Activated CD4-positive, alpha-beta T cell treated with anti-CD3 and anti-CD28 coated beads, Interleukin-2, amount 10 ng/mL, durations not matched to agents 24 days and 14 days (primary cell): ENCODE measurements at regions not wholly inside any gene's neighbourhood (a gene's known extent, or its start where the extent isn't known, plus 50 kb on each side); places are given as distances from the start of the nearest gene placed in this dataset.
A peak's percentile ranks its signal among the peaks of the same experiment; 100 is the strongest.

Experiments
- DNase-seq: peaks from one replicate; pipeline ENCODE4 v3.0.0; 2022
- H3K27ac Mint-ChIP-seq: one replicate; pipeline ENCODE4 v1.8.0; 2022; ENCODE audit warnings: mild to moderate bottlenecking, mixed read lengths
- H3K27me3 Mint-ChIP-seq: one replicate; pipeline ENCODE4 v1.8.0; 2022; ENCODE audit warnings: mixed read lengths
- H3K36me3 Mint-ChIP-seq: one replicate; pipeline ENCODE4 v1.8.0; 2022; ENCODE audit warnings: low read depth, mild to moderate bottlenecking, mixed read lengths
- H3K4me1 Mint-ChIP-seq: one replicate; pipeline ENCODE4 v1.8.0; 2021; ENCODE audit warnings: mixed read lengths
- H3K4me3 Mint-ChIP-seq: one replicate; pipeline ENCODE4 v1.8.0; 2022; ENCODE audit warnings: mild to moderate bottlenecking, moderate library complexity, mixed read lengths
- H3K9me3 Mint-ChIP-seq: one replicate; pipeline ENCODE4 v1.8.0; 2021; ENCODE audit warnings: mixed read lengths
- intact Hi-C: fragments of 100-400 bp; cut with micrococcal nuclease; formaldehyde crosslinking; loops from one replicate; pipeline ENCODE4 v1.15.1; 2023

- Mint-ChIP-seq H3K4me3 (no peak overlapping the region), H3K4me1 (no peaks in the 10 kb centered on the region), H3K9me3 (no peaks in the 10 kb centered on the region), H3K27ac (no peak overlapping the region), H3K27me3 (no peaks in the 10 kb centered on the region), H3K36me3 (no peaks in the 10 kb centered on the region)
- intact Hi-C loops, result no loop called here
- no peak for DNase-seq
Observed at GRCh38 chr1:36612121-36612520, 129.4 kb upstream of the CSF3R start.

DNA sequence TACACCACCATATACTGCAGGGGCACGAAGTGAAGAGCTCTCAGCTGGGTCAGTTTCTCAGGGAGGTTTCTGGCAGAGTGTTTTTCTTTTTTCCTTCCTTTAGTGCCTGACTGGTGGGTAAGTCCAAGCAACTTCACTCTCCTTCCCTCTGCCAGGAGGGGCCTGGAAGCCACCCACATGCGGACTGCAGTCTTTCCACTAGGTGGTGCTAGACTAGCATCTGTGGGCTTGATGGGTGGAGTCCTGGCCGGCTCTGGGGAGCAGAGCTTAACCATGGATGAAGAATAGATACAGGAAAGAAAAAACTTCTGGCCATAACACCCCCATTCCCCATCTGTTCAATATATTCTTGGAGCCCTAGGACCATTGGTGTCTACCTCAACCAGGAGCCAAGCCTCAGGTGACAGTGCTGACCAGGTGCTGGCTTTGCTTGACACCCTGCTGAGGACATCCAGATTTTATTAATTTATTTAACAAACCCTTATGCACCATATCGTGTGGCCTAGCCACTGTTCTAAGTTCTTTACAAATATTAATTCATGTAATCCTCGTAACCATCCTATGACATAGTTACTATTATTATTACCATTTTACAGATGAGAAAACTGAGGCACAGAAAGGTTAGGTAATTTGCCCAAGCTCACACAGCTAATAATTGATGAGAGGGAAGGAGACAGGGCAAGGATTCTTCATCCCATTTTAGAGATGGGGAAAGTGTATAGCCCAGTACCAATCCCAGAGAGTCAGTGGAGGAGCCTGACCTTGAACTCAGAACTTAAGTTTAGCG is 126.7 kb upstream of the CSF3R start:
- no peaks in the 10 kb centered on the region for H3K36me3 Mint-ChIP-seq
- intact Hi-C loops, result no loop called here
- no peaks in the 10 kb centered on the region for H3K4me1 Mint-ChIP-seq
- no peak overlapping the region for H3K27ac Mint-ChIP-seq
- H3K9me3 Mint-ChIP-seq, result no peaks in the 10 kb centered on the region
- H3K4me3 Mint-ChIP-seq, result no peak overlapping the region
- no peaks in the 10 kb centered on the region for H3K27me3 Mint-ChIP-seq
- peak; percentile 77 for DNase-seq

DNA sequence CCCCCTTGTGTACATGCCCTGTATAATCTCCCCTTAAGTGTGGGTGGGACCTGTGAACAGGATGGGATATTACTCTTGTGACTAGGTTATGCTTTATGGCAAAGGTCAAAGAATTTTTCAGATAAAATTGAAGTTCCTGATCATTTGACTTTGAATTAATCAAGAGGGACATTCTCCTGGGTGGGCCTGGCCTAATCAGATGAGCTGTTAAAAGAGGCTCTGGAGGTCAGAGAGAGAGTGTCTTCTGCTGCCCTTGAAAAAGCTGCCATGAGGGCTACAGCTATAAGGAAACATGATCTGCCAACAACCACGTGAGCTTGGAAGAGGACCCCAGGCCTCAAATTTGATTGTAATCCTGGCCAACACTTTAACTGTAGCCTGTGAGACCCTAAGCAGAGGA is 125.6 kb upstream of the CSF3R start:
- Mint-ChIP-seq H3K36me3 (no peaks in the 10 kb centered on the region), H3K4me1 (no peaks in the 10 kb centered on the region), H3K27me3 (no peaks in the 10 kb centered on the region), H3K27ac (no peak overlapping the region), H3K4me3 (no peak overlapping the region), H3K9me3 (no peaks in the 10 kb centered on the region)
- no peak for DNase-seq
- intact Hi-C loops, result no loop called here

GRCh38 chr1:36607263-36607651 is 124.5 kb upstream of the CSF3R start:
- intact Hi-C loops, result no loop called here
- H3K36me3 Mint-ChIP-seq, result no peaks in the 10 kb centered on the region
- no peaks in the 10 kb centered on the region for H3K4me1 Mint-ChIP-seq
- DNase-seq, result no peak
- no peak overlapping the region for H3K4me3 Mint-ChIP-seq
- no peak overlapping the region for H3K27ac Mint-ChIP-seq
- H3K9me3 Mint-ChIP-seq, result no peaks in the 10 kb centered on the region
- peaks cover 2% of the 10 kb centered on the region for H3K27me3 Mint-ChIP-seq

DNA sequence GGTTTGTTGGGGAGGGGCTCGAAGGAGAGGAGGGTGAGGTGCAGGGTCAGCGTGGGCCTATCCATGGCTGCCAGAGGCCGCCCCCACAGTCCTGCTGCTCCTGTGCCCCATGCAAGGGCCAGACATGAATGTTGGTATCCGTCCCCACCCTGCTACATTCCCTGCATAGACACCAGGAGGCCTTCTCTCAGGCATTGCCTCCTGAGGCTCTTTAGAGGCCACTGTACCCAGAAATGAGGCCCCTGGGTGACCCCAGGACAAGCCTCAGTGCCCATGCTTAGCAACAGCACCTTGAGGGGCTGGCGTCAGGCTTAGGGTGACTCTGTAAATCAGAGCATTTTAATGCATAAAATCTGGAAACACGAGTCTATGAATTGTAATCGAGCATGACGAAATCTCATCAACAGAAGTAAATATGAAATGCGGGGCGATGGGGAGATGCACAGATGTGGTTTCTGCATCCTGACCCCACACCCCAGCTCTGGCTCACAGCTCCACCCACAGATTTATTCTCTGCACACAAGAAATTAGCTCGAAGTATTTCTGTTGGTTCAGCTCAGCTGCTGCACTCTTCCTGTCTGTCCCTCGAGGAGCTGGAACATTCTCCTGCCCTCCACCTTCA is 124.0 kb upstream of the CSF3R start:
- Mint-ChIP-seq H3K9me3 (no peaks in the 10 kb centered on the region), H3K27ac (no peak overlapping the region), H3K27me3 (peaks cover 2% of the 10 kb centered on the region), H3K4me1 (no peaks in the 10 kb centered on the region), H3K4me3 (no peak overlapping the region), H3K36me3 (no peaks in the 10 kb centered on the region)
- no peak for DNase-seq
- intact Hi-C loops, result no loop called here

GRCh38 chr1:36605942-36606640 is 123.4 kb upstream of the CSF3R start:
- no peak for DNase-seq
- Mint-ChIP-seq H3K27ac (no peak overlapping the region), H3K27me3 (peaks cover 2% of the 10 kb centered on the region), H3K9me3 (no peaks in the 10 kb centered on the region), H3K36me3 (no peaks in the 10 kb centered on the region), H3K4me1 (no peaks in the 10 kb centered on the region), H3K4me3 (no peak overlapping the region)
- intact Hi-C loops, result no loop called here

DNA sequence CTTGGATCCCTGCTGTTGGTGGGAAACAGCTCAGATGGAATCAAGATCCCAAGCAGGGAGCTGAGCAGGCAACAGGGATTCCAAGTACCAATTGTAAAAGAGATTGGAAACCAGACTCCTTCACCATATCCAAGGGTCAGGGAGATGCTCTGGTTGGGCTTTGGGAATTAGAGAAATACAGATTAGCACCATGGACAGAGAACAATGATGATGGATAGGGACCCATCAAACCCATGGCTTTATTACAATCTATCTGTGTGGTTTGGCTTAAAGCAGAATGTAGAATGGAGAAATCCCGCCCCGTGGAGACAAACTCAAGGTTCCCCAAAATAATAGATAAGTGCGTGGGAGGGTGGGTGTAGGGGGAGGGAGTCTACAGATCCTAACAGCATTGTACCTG is 120.7 kb upstream of the CSF3R start:
- no peaks in the 10 kb centered on the region for H3K9me3 Mint-ChIP-seq
- peaks cover 6% of the 10 kb centered on the region for H3K27me3 Mint-ChIP-seq
- H3K4me1 Mint-ChIP-seq, result no peaks in the 10 kb centered on the region
- H3K27ac Mint-ChIP-seq, result no peak overlapping the region
- no peaks in the 10 kb centered on the region for H3K36me3 Mint-ChIP-seq
- H3K4me3 Mint-ChIP-seq, result no peak overlapping the region
- DNase-seq, result no peak
- intact Hi-C loops, result no loop called here

- no peak overlapping the region for H3K27ac Mint-ChIP-seq
Observed at GRCh38 chr1:36602184-36602583, 119.5 kb upstream of the CSF3R start.

DNA sequence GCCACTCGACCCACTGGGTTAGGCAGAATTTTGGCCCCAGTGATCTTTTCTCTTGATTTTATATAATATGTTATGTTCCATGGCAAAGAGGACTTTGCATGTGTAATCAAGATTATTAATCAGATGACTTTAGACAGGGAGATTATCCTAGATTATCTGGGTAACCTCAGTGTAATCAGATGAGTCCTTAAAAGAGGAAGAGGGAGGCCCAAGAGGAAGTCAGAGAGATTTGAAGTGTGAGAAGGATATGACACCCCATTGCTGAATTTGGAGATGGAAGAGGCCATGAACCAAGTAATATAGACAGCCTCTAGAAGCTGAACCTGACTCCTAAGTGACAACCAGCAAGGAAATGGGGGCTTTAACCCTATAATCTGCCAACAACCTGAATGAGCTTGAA is 117.1 kb upstream of the CSF3R start:
- Mint-ChIP-seq H3K4me1 (no peaks in the 10 kb centered on the region), H3K4me3 (no peak overlapping the region), H3K27me3 (peaks cover 15% of the 10 kb centered on the region), H3K27ac (no peak overlapping the region), H3K9me3 (no peaks in the 10 kb centered on the region), H3K36me3 (no peaks in the 10 kb centered on the region)
- DNase-seq, result no peak
- intact Hi-C loops, result no loop called here

More at GRCh38 chr1:36602184-36602583, 119.5 kb upstream of the CSF3R start:
- DNase-seq, result no peak
- Mint-ChIP-seq H3K27me3 (peaks cover 11% of the 10 kb centered on the region), H3K36me3 (no peaks in the 10 kb centered on the region), H3K4me1 (no peaks in the 10 kb centered on the region), H3K9me3 (no peaks in the 10 kb centered on the region), H3K4me3 (no peak overlapping the region)
- intact Hi-C loops, result no loop called here

DNA sequence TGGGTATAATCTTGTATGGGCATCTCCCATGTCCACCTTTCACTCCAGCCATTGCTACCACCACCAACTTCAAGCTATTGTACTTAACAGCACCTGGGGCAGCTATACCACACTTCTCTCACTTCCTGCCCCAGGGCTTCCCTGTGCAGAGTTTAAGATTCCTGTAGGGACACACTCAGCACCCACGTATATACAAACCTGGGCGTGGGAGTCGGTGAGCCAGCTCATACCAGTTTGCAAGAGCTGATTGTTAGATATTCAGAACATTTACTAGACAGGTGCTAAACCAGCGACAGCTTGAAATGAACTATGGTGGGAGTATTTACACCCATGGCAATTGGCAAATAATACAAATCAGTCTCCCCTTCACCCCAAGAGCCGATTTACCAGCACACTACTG is 114.8 kb upstream of the CSF3R start:
- no peak for DNase-seq

GRCh38 chr1:36595921-36596320 is 113.2 kb upstream of the CSF3R start:
- intact Hi-C loops, result no loop called here
- H3K4me3 Mint-ChIP-seq, result no peak overlapping the region

More for the DNA sequence above, 114.8 kb upstream of the CSF3R start:
- H3K27me3 Mint-ChIP-seq, result peaks cover 13% of the 10 kb centered on the region
- no peaks in the 10 kb centered on the region for H3K9me3 Mint-ChIP-seq
- H3K4me1 Mint-ChIP-seq, result no peaks in the 10 kb centered on the region
- intact Hi-C loops, result no loop called here
- H3K27ac Mint-ChIP-seq, result no peak overlapping the region
- no peaks in the 10 kb centered on the region for H3K36me3 Mint-ChIP-seq
- H3K4me3 Mint-ChIP-seq, result no peak overlapping the region

DNA sequence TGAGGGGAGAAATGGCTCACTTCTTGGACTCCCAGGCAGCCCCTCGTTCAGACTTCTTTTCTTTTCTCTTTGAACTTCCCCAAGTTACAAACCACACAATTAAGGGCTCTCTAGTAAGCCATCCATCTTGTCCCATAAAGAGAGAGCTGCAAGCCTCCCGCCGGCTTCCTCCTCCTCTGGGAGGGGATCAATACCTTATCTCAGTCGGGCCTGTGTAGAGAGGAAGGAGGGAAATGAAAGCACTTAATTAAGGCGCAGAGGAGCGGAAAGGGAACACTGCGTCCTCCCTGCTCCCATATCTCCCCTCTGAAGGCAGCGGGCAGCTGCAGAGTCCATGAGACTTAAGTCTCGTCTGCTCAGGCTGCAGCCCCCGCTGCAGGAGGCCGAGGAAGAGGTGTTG is 112.6 kb upstream of the CSF3R start:
- Mint-ChIP-seq H3K4me1 (no peaks in the 10 kb centered on the region), H3K27ac (no peak overlapping the region), H3K36me3 (no peaks in the 10 kb centered on the region), H3K27me3 (peaks cover 19% of the 10 kb centered on the region), H3K9me3 (no peaks in the 10 kb centered on the region), H3K4me3 (no peak overlapping the region)
- no peak for DNase-seq
- intact Hi-C loops, result no loop called here

More at GRCh38 chr1:36595921-36596320, 113.2 kb upstream of the CSF3R start:
- no peak overlapping the region for H3K27ac Mint-ChIP-seq
- H3K36me3 Mint-ChIP-seq, result no peaks in the 10 kb centered on the region
- H3K4me1 Mint-ChIP-seq, result no peaks in the 10 kb centered on the region
- no peak for DNase-seq
- no peaks in the 10 kb centered on the region for H3K9me3 Mint-ChIP-seq
- H3K27me3 Mint-ChIP-seq, result peaks cover 18% of the 10 kb centered on the region

- Mint-ChIP-seq H3K9me3 (no peaks in the 10 kb centered on the region), H3K27me3 (peaks cover 19% of the 10 kb centered on the region), H3K4me1 (no peaks in the 10 kb centered on the region), H3K36me3 (no peaks in the 10 kb centered on the region), H3K4me3 (no peak overlapping the region), H3K27ac (no peak overlapping the region)
- intact Hi-C loops, result no loop called here
- DNase-seq, result no peak
Observed at GRCh38 chr1:36594023-36594422, 111.3 kb upstream of the CSF3R start.

DNA sequence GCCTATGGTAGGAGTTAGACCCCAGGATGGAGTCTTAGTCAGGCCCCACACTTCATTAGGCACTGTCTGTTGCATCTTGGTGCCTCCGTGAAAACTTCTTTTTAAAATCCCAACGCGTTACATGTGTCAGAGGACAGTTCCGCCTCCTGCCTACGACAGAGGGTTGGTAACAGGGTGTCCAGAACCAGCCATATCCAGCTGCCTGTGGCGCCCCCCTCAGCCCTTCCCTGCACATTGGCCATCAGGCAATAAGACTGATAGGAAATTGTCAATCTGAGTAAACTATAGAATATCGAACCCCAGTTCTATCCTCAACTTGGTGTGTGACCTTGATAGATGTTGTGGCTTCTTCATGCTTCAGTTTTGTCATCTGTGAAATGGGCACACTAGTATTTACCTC is 108.6 kb upstream of the CSF3R start:
- Mint-ChIP-seq H3K4me1 (no peaks in the 10 kb centered on the region), H3K9me3 (no peaks in the 10 kb centered on the region), H3K27me3 (peaks cover 17% of the 10 kb centered on the region), H3K36me3 (no peaks in the 10 kb centered on the region), H3K4me3 (no peak overlapping the region), H3K27ac (no peak overlapping the region)
- no peak for DNase-seq
- intact Hi-C loops, result no loop called here
